ENCODE measurements at regions not wholly inside any gene's neighbourhood (a gene's known extent, or its start where the extent isn't known, plus 50 kb on each side); places are given as distances from the start of the nearest gene placed in this dataset.

DNA sequence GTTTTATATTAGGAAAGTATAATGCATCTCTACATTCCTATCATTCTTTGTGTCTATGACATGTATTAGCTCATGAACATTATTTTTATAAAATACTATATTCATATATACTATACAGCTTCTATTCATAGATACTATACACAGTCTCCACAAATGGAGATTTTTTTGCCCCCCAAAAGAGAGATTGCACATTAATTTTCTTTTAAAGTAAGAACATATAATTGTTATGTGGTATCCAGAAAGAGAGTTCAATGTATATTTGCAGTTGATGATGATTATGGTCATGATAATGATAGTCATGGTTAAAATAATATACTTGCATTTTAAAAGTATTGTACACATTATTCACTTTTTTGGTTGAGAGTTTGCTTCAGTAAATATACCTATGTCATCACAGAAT lies 445.3 kb downstream of the DSC3 start:
- no peak overlapping the region for H2BK20ac ChIP-seq (ENCODE audit: low read depth, low read length, poor library complexity, severe bottlenecking)
- H2BK15ac ChIP-seq (ENCODE audit: low read depth, low read length) = no peak overlapping the region
- no peak overlapping the region for H3K56ac ChIP-seq (ENCODE audit: insufficient read length, low read depth, low read length)
- H4K5ac ChIP-seq (ENCODE audit: insufficient read length, low read depth, low read length) = no peak overlapping the region
- H3K27me3 ChIP-seq (ENCODE audit: insufficient read depth, low read length) = no peaks in the 10 kb centered on the region
- H3K4me2 ChIP-seq (ENCODE audit: insufficient read depth, insufficient read length, low read length) = no peak overlapping the region
- no peak overlapping the region for H2BK120ac ChIP-seq (ENCODE audit: low read depth, low read length, poor library complexity, severe bottlenecking)
- H3T11ph ChIP-seq (ENCODE audit: low read length) = no peak overlapping the region
- H3K4me1 ChIP-seq (ENCODE audit: insufficient read depth, low read length) = peaks cover 1% of the 10 kb centered on the region; the same call in 1 of the 2 replicates
- H3K36me3 Mint-ChIP-seq (ENCODE audit: insufficient read depth in 1 of 3, low read depth in 3 of 3) = no peaks in the 10 kb centered on the region
- H4K8ac ChIP-seq (replicated peaks; ENCODE audit: insufficient read length, low read depth, low read length) = no peak overlapping the region
- no peak overlapping the region for H2BK12ac ChIP-seq (ENCODE audit: insufficient read length, low read depth, low read length)
- no peak overlapping the region for H3K27ac Mint-ChIP-seq
- H3K23ac ChIP-seq (ENCODE audit: insufficient read length, low read depth, low read length) = no peak overlapping the region
- no peaks in the 10 kb centered on the region; a peak in 1 of 5 replicates for H3K9me3 Mint-ChIP-seq
- no peak overlapping the region for H3K14ac ChIP-seq (ENCODE audit: insufficient read depth, low read length)
- no peak overlapping the region for H3K4me3 Mint-ChIP-seq
- H3K23me2 ChIP-seq (ENCODE audit: insufficient read length, low read depth, low read length, poor library complexity, severe bottlenecking) = no peaks in the 10 kb centered on the region
- no peaks in the 10 kb centered on the region for H3K9me3 ChIP-seq (ENCODE audit: control insufficient read depth, low read depth, low read length)
- H2AK5ac ChIP-seq (ENCODE audit: insufficient read length, low read length) = no peak overlapping the region
- H4K20me1 ChIP-seq (ENCODE audit: control insufficient read depth, insufficient read depth, insufficient read length) = no peaks in the 10 kb centered on the region
- no peak for DNase-seq
- H4K91ac ChIP-seq (ENCODE audit: insufficient read length, low read depth, low read length) = no peak overlapping the region
- H3K4ac ChIP-seq (ENCODE audit: low read depth, low read length) = no peak overlapping the region
- no peak overlapping the region for H3K9ac ChIP-seq (ENCODE audit: extremely low read depth, insufficient read length, low read length)
- no peaks in the 10 kb centered on the region for H3K79me1 ChIP-seq (ENCODE audit: insufficient read depth, low read depth, low read length, poor library complexity, severe bottlenecking)
- TF ChIP-seq, protein P1, sequence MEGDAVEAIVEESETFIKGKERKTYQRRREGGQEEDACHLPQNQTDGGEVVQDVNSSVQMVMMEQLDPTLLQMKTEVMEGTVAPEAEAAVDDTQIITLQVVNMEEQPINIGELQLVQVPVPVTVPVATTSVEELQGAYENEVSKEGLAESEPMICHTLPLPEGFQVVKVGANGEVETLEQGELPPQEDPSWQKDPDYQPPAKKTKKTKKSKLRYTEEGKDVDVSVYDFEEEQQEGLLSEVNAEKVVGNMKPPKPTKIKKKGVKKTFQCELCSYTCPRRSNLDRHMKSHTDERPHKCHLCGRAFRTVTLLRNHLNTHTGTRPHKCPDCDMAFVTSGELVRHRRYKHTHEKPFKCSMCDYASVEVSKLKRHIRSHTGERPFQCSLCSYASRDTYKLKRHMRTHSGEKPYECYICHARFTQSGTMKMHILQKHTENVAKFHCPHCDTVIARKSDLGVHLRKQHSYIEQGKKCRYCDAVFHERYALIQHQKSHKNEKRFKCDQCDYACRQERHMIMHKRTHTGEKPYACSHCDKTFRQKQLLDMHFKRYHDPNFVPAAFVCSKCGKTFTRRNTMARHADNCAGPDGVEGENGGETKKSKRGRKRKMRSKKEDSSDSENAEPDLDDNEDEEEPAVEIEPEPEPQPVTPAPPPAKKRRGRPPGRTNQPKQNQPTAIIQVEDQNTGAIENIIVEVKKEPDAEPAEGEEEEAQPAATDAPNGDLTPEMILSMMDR (conservative IDR thresholded peaks at IDR 0.05) = no peak
- H3K27ac ChIP-seq (ENCODE audit: insufficient read length, low read depth, low read length) = no peak overlapping the region
- peaks cover 6% of the 10 kb centered on the region in 2 experiments; a peak in 3 of 4 replicates for H3K4me1 Mint-ChIP-seq
- no peak overlapping the region for H2BK5ac ChIP-seq (ENCODE audit: insufficient read length, low read length)
- no peaks in the 10 kb centered on the region for H3K79me2 ChIP-seq (ENCODE audit: insufficient read depth, low read length)
- H3K27me3 Mint-ChIP-seq (ENCODE audit: low read depth) = no peaks in the 10 kb centered on the region
- no peak overlapping the region for H2AFZ ChIP-seq (ENCODE audit: low read length)
- H3K18ac ChIP-seq (ENCODE audit: insufficient read length, low read depth, low read length) = no peak overlapping the region
